ENCODE measurements at regions not wholly inside any gene's neighbourhood (a gene's known extent, or its start where the extent isn't known, plus 50 kb on each side); places are given as distances from the start of the nearest gene placed in this dataset.

- Histone ChIP-seq H3K4me3 (replicated peaks in 1 of 3; ENCODE audit: insufficient read depth in 1 of 3, low read depth in 2 of 3, low read length in 3 of 3) (no peak overlapping the region), H3K4me1 (ENCODE audit: insufficient read depth, low read length) (no peaks in the 10 kb centered on the region), H3K4me2 (ENCODE audit: low read depth, low read length) (no peak overlapping the region), H3K9me3 (ENCODE audit: low read length) (no peaks in the 10 kb centered on the region), H2AFZ (ENCODE audit: low read length) (no peak overlapping the region), H3K27ac (ENCODE audit: extremely low read length, insufficient read depth, low read length) (no peak overlapping the region), H3K27me3 (ENCODE audit: control insufficient read depth in 1 of 2, insufficient read depth in 2 of 2, low read length in 2 of 2) (peaks cover 0 to 7% of the 10 kb centered on the region in 2 experiments; a peak in 1 of 5 replicates), H3K79me2 (ENCODE audit: insufficient read depth, low read length) (no peaks in the 10 kb centered on the region), H3K9ac (ENCODE audit: insufficient read depth, low read depth, low read length) (no peak overlapping the region), H3K36me3 (replicated peaks in 1 of 2; ENCODE audit: control insufficient read depth in 1 of 2, insufficient read depth in 2 of 2, low read length in 2 of 2) (no peaks in the 10 kb centered on the region), H4K20me1 (ENCODE audit: insufficient read depth, low read length) (no peaks in the 10 kb centered on the region)
- intact Hi-C loops (cut with micrococcal nuclease; ENCODE audit: unreplicated experiment) (no loop called here), in situ Hi-C loops (cut with HindIII; ENCODE audit: extremely low pct_ligation_motif_present, low pct_unique_long_range_greater_than_20kb) (no loop called here)
- ATAC-seq (no peak), DNase-seq (ENCODE audit: low spot score) (no peak), FAIRE-seq (no peak)
- 8% methylated on average over 3 of the region's 3 CpGs for WGBS (ENCODE audit: low lambda C conversion rate)
- BruUV-seq (replicated peaks), result no TSS peak
- CTCF ChIA-PET (ENCODE audit: low intra/inter-chr PET ratio, low total read pairs), result no interaction called here
- POLR2A ChIA-PET, result no interaction called here
- TF ChIP-seq TEAD3 (CRISPR knock-in tag; optimal IDR thresholded peaks at IDR 0.05; ENCODE audit: borderline replicate concordance) (no peak), ZNF672 (CRISPR knock-in tag; IDR thresholded peaks at IDR 0.05) (no peak), ETV6 (CRISPR knock-in tag; conservative IDR thresholded peaks at IDR 0.05) (no peak), SMC3 (IDR thresholded peaks at IDR 0.05; ENCODE audit: low read length) (no peak), PHF20 (CRISPR knock-in tag; IDR thresholded peaks at IDR 0.05) (no peak), GATA4 (IDR thresholded peaks at IDR 0.05; ENCODE audit: borderline replicate concordance, low read depth) (no peak), ZBTB7A (CRISPR knock-in tag; IDR thresholded peaks at IDR 0.05) (no peak), HNRNPUL1 (IDR thresholded peaks at IDR 0.05; ENCODE audit: low read depth, low read length) (no peak), AKAP8 (CRISPR knock-in tag; IDR thresholded peaks at IDR 0.05) (no peak)
- TF ChIP-seq, protein P1, sequence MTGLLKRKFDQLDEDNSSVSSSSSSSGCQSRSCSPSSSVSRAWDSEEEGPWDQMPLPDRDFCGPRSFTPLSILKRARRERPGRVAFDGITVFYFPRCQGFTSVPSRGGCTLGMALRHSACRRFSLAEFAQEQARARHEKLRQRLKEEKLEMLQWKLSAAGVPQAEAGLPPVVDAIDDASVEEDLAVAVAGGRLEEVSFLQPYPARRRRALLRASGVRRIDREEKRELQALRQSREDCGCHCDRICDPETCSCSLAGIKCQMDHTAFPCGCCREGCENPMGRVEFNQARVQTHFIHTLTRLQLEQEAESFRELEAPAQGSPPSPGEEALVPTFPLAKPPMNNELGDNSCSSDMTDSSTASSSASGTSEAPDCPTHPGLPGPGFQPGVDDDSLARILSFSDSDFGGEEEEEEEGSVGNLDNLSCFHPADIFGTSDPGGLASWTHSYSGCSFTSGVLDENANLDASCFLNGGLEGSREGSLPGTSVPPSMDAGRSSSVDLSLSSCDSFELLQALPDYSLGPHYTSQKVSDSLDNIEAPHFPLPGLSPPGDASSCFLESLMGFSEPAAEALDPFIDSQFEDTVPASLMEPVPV (CRISPR knock-in tag; IDR thresholded peaks at IDR 0.05), result no peak
- TF ChIP-seq, protein P2, sequence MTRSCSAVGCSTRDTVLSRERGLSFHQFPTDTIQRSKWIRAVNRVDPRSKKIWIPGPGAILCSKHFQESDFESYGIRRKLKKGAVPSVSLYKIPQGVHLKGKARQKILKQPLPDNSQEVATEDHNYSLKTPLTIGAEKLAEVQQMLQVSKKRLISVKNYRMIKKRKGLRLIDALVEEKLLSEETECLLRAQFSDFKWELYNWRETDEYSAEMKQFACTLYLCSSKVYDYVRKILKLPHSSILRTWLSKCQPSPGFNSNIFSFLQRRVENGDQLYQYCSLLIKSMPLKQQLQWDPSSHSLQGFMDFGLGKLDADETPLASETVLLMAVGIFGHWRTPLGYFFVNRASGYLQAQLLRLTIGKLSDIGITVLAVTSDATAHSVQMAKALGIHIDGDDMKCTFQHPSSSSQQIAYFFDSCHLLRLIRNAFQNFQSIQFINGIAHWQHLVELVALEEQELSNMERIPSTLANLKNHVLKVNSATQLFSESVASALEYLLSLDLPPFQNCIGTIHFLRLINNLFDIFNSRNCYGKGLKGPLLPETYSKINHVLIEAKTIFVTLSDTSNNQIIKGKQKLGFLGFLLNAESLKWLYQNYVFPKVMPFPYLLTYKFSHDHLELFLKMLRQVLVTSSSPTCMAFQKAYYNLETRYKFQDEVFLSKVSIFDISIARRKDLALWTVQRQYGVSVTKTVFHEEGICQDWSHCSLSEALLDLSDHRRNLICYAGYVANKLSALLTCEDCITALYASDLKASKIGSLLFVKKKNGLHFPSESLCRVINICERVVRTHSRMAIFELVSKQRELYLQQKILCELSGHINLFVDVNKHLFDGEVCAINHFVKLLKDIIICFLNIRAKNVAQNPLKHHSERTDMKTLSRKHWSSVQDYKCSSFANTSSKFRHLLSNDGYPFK (CRISPR knock-in tag; IDR thresholded peaks at IDR 0.05; ENCODE audit: borderline replicate concordance), result no peak
- TF ChIP-seq, protein P3, sequence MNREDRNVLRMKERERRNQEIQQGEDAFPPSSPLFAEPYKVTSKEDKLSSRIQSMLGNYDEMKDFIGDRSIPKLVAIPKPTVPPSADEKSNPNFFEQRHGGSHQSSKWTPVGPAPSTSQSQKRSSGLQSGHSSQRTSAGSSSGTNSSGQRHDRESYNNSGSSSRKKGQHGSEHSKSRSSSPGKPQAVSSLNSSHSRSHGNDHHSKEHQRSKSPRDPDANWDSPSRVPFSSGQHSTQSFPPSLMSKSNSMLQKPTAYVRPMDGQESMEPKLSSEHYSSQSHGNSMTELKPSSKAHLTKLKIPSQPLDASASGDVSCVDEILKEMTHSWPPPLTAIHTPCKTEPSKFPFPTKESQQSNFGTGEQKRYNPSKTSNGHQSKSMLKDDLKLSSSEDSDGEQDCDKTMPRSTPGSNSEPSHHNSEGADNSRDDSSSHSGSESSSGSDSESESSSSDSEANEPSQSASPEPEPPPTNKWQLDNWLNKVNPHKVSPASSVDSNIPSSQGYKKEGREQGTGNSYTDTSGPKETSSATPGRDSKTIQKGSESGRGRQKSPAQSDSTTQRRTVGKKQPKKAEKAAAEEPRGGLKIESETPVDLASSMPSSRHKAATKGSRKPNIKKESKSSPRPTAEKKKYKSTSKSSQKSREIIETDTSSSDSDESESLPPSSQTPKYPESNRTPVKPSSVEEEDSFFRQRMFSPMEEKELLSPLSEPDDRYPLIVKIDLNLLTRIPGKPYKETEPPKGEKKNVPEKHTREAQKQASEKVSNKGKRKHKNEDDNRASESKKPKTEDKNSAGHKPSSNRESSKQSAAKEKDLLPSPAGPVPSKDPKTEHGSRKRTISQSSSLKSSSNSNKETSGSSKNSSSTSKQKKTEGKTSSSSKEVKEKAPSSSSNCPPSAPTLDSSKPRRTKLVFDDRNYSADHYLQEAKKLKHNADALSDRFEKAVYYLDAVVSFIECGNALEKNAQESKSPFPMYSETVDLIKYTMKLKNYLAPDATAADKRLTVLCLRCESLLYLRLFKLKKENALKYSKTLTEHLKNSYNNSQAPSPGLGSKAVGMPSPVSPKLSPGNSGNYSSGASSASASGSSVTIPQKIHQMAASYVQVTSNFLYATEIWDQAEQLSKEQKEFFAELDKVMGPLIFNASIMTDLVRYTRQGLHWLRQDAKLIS (CRISPR knock-in tag; IDR thresholded peaks at IDR 0.05), result no peak
- TF ChIP-seq, protein P4, sequence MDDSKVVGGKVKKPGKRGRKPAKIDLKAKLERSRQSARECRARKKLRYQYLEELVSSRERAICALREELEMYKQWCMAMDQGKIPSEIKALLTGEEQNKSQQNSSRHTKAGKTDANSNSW (CRISPR knock-in tag; IDR thresholded peaks at IDR 0.05; ENCODE audit: borderline replicate concordance), result no peak
Measured at GRCh38 chr1:14294860-14295536, 303.5 kb upstream of the KAZN start.
